Umbilical cord (tissue), 1 donor: ENCODE measurements at regions not wholly inside any gene's neighbourhood (a gene's known extent, or its start where the extent isn't known, plus 50 kb on each side); places are given as distances from the start of the nearest gene placed in this dataset.

Source experiments
- DNase-seq: peaks from one replicate; pipeline ENCODE4 v3.0.0-alpha.2; 2015; ENCODE audit warnings: low spot score

- DNase-seq = no peak
These were observed 56.6 kb upstream of the SCOC start for GRCh38 chr4:140316799-140317198.

- DNase-seq = no peak
These were observed 57.5 kb upstream of the SCOC start for GRCh38 chr4:140315970-140316369.

GRCh38 chr4:140315438-140315837 is 58.0 kb upstream of the SCOC start:
- no peak for DNase-seq

GRCh38 chr4:140315019-140315418 is 58.4 kb upstream of the SCOC start:
- DNase-seq = no peak

- DNase-seq = no peak
These were observed 61.3 kb upstream of the SCOC start for GRCh38 chr4:140312100-140312499.

GRCh38 chr4:140311257-140311835 is 62.1 kb upstream of the SCOC start:
- no peak for DNase-seq

GRCh38 chr4:140309124-140309870 is 64.1 kb upstream of the SCOC start:
- DNase-seq = peak; percentile 20

- peak; percentile 97 for DNase-seq
These were observed 64.9 kb upstream of the SCOC start for GRCh38 chr4:140308366-140309123.

GRCh38 chr4:140305053-140305452 is 68.4 kb upstream of the SCOC start:
- DNase-seq = peak; percentile 7

- no peak for DNase-seq
These were observed 69.1 kb upstream of the SCOC start for GRCh38 chr4:140304346-140304745.

- DNase-seq = no peak
These were observed 71.1 kb upstream of the SCOC start for GRCh38 chr4:140302151-140302859.

GRCh38 chr4:140300271-140300970 is 73.0 kb upstream of the SCOC start:
- DNase-seq = peak; percentile 36

GRCh38 chr4:140298001-140298400 is 75.4 kb upstream of the SCOC start:
- DNase-seq = no peak

GRCh38 chr4:140297221-140297570 is 76.2 kb upstream of the SCOC start:
- DNase-seq = peak; percentile 18

GRCh38 chr4:140296335-140297220 is 76.9 kb upstream of the SCOC start:
- peak; percentile 88 for DNase-seq

- DNase-seq = no peak
These were observed 79.5 kb upstream of the SCOC start for GRCh38 chr4:140293979-140294378.

- DNase-seq = no peak
These were observed 82.2 kb upstream of the SCOC start for GRCh38 chr4:140291259-140291658.

- DNase-seq = no peak
These were observed 84.0 kb upstream of the SCOC start for GRCh38 chr4:140289486-140289885.

GRCh38 chr4:140286456-140286855 is 87.0 kb upstream of the SCOC start:
- DNase-seq = no peak

GRCh38 chr4:140284456-140284855 is 89.0 kb upstream of the SCOC start:
- no peak for DNase-seq
